ENCODE measurements at regions not wholly inside any gene's neighbourhood (a gene's known extent, or its start where the extent isn't known, plus 50 kb on each side); places are given as distances from the start of the nearest gene placed in this dataset.

GRCh38 chr3:193819117-193820010, 226.4 kb downstream of the OPA1 start:
- TF ChIP-seq CTCF (IDR thresholded peaks at IDR 0.05): no peak
- TF ChIP-seq POLR2A (IDR thresholded peaks at IDR 0.05): no peak

Data from esophagus squamous epithelium (tissue), 4 donors.